IPS-18a (cell line): ENCODE measurements at regions not wholly inside any gene's neighbourhood (a gene's known extent, or its start where the extent isn't known, plus 50 kb on each side); places are given as distances from the start of the nearest gene placed in this dataset.

Experiments used
- H3K27ac ChIP-seq: one replicate; pipeline ENCODE4 v1.5.1; 2013; ENCODE audit warnings: low read length
- H3K27me3 ChIP-seq: one replicate; pipeline ENCODE4 v1.6.1; 2013; ENCODE audit warnings: mild to moderate bottlenecking, low read length; ENCODE audit not compliant: control insufficient read depth, insufficient read depth
- H3K36me3 ChIP-seq: one replicate; pipeline ENCODE4 v1.6.1; 2013; ENCODE audit warnings: low read depth, low read length; ENCODE audit not compliant: control insufficient read depth
- H3K4me1 ChIP-seq: one replicate; pipeline ENCODE4 v1.6.1; 2013; ENCODE audit warnings: low read depth, low read length; ENCODE audit not compliant: control insufficient read depth
- H3K4me3 ChIP-seq: one replicate; pipeline ENCODE4 v1.5.1; 2013; ENCODE audit warnings: low read length
- H3K9ac ChIP-seq: one replicate; pipeline ENCODE4 v1.6.1; 2013; ENCODE audit warnings: mild to moderate bottlenecking, low read length, moderate library complexity
- H3K9me3 ChIP-seq: one replicate; pipeline ENCODE4 v1.6.1; 2013; ENCODE audit warnings: low read depth, low read length; ENCODE audit not compliant: control insufficient read depth

DNA sequence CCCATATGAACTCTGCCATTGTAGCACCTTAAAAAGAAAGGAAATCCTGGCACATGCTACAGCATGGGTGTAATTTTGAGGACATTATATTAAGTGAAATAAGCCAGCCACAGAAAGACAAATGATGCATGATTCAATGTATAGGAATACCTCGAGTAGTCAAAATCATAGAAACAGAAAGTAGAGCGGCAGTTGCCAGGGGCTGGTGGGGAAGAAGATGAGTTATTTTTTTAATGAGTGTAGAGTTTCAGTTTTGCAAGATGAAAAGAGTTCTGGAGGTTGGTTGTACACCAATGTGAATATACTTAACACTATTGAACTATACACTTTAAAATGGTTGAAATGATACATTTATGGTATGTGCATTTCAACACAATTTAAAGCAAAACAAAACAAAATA lies 133.0 kb downstream of the ZDHHC21 start:
- Histone ChIP-seq H3K36me3 (no peaks in the 10 kb centered on the region), H3K9ac (no peak overlapping the region)

DNA sequence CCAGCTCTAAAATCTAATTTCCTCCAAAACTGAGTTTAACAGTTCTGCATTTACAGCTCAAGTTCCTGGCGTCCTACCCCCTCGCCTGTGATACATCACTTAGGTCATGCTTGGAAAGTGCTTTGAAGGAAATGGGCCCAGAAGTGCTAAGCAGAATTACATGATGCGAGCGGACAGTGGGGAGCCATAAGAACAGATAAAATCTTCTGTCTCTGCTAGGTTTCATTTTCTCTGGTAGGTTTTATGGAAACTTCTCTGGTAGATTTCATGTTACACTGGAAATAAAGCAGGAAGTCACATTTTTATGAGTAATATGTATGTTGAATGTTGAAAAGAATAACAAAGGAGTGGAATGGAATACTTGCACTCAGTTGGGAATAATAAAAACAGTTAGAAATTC lies 138.3 kb downstream of the ZDHHC21 start:
- H3K4me3 ChIP-seq: no peak overlapping the region
- H3K4me1 ChIP-seq: no peaks in the 10 kb centered on the region
- H3K9me3 ChIP-seq: no peaks in the 10 kb centered on the region
- H3K27me3 ChIP-seq: no peaks in the 10 kb centered on the region
- H3K9ac ChIP-seq: no peak overlapping the region
- no peaks in the 10 kb centered on the region for H3K36me3 ChIP-seq
- H3K27ac ChIP-seq: no peak overlapping the region

More for the DNA sequence above, 133.0 kb downstream of the ZDHHC21 start:
- no peak overlapping the region for H3K4me3 ChIP-seq
- H3K4me1 ChIP-seq: peaks cover 10% of the 10 kb centered on the region
- H3K27ac ChIP-seq: no peak overlapping the region
- no peaks in the 10 kb centered on the region for H3K27me3 ChIP-seq
- H3K9me3 ChIP-seq: no peaks in the 10 kb centered on the region

DNA sequence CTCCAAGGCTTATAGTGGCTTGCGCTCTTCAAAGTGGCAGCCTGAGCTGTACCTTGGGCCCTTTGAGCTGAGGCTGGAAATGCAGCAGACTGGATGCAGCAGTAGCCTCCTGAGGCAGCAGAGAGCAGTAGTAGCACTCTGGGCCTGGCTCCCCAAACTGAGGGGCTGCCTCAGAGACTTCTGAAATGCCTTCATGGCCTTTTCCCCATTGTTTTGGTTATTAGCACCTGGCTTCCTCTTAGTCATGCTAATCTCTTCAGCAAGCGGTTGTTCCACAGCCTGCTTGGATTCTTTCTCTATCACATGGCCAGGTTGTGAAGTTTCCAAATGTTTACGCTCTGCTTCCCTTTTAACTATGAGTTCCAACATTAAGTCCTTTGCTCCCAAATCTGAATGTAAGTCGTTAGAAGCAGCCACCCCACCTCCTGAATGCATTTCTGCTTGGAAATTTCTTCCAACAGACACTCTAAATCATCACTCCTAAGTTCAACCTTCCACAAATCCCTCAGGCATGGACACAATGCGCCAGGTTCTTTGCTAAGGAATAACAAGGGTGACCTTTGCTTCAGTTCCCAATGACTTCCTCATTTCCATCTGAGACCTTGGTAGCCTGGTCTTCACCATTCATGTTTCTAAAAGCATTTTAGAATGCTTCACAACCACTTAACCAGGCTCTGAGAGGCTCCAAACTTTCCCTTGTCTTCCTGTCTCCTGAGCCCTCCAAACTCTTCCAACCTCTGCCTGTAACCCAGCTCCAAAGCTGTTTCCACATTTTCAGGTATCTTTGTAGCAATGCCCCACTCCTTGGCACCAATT lies 145.8 kb downstream of the ZDHHC21 start:
- Histone ChIP-seq H3K27ac (peak overlapping the region; percentile 95), H3K4me1 (peaks cover 23% of the 10 kb centered on the region)

DNA sequence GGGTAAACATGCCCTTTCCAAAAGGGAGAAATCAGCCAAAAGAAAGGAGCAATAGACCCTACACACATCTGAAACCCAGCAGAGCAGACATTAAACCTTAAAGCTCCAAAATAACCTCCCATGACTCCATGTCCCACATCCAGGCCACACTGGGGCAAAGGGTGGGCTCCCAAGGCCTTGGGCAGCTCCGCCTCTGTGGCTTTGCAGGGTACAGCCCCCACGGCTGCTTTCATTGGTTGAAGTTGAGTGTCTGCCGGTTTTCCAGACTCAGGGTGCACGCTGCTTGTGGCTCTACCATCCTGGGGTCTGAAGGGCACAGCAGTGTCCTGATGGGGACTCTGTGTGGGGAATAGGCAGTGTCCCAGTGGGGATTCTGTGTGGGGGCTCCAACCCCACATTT lies 146.5 kb downstream of the ZDHHC21 start:
- no peaks in the 10 kb centered on the region for H3K27me3 ChIP-seq
- peaks cover 31% of the 10 kb centered on the region for H3K4me1 ChIP-seq
- no peaks in the 10 kb centered on the region for H3K9me3 ChIP-seq
- H3K36me3 ChIP-seq: no peaks in the 10 kb centered on the region
- H3K9ac ChIP-seq: no peak overlapping the region
- H3K4me3 ChIP-seq: no peak overlapping the region
- peak overlapping the region; percentile 26 for H3K27ac ChIP-seq

More for the DNA sequence above, 145.8 kb downstream of the ZDHHC21 start:
- no peaks in the 10 kb centered on the region for H3K27me3 ChIP-seq
- H3K4me3 ChIP-seq: peak overlapping the region; percentile 44
- H3K9me3 ChIP-seq: no peaks in the 10 kb centered on the region
- peak overlapping the region; percentile 54 for H3K9ac ChIP-seq
- H3K36me3 ChIP-seq: no peaks in the 10 kb centered on the region

DNA sequence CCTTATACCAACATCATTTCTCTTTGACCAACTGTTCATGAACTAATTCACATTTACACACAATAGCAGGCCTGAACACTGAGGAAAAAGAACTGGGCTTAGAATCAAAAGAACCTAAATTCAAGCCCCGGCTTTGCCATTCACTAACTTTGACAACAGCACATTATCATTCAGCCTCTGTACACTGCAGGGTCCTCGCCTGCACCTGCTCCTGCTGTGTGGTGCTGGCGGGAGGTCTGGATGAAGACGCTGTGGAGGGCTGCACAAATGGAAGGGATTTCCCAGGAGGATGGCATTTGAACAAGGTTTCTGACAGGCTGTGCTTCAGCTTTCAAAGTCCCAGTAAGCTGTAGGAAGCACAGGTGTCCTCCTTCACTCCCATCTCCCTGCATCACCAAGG lies 151.2 kb downstream of the ZDHHC21 start:
- Histone ChIP-seq H3K27me3 (no peaks in the 10 kb centered on the region), H3K9ac (no peak overlapping the region), H3K4me1 (peaks cover 32% of the 10 kb centered on the region), H3K36me3 (no peaks in the 10 kb centered on the region), H3K27ac (no peak overlapping the region), H3K9me3 (no peaks in the 10 kb centered on the region), H3K4me3 (no peak overlapping the region)

DNA sequence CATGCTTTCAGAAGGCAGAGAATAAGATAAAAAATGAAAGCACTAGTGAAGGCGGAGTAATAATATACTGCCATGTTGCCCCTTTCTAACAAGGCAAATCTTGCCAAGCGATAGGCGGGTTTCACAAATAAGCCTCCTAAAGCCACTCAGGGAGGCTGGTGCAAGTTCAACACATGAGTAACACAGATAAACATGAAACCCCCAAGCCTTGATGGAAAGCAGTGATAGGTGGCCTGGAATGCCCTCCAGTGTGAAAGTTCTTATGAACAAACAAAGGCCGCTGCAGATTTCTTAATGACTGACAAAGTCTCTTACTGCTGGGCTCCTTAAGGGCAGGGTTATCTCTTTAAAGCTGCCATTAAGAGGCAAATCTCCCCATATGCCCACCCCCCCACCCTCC lies 154.7 kb downstream of the ZDHHC21 start:
- Histone ChIP-seq H3K9ac (no peak overlapping the region), H3K9me3 (no peaks in the 10 kb centered on the region), H3K27ac (no peak overlapping the region), H3K27me3 (no peaks in the 10 kb centered on the region), H3K4me1 (peaks cover 27% of the 10 kb centered on the region), H3K4me3 (no peak overlapping the region), H3K36me3 (no peaks in the 10 kb centered on the region)

DNA sequence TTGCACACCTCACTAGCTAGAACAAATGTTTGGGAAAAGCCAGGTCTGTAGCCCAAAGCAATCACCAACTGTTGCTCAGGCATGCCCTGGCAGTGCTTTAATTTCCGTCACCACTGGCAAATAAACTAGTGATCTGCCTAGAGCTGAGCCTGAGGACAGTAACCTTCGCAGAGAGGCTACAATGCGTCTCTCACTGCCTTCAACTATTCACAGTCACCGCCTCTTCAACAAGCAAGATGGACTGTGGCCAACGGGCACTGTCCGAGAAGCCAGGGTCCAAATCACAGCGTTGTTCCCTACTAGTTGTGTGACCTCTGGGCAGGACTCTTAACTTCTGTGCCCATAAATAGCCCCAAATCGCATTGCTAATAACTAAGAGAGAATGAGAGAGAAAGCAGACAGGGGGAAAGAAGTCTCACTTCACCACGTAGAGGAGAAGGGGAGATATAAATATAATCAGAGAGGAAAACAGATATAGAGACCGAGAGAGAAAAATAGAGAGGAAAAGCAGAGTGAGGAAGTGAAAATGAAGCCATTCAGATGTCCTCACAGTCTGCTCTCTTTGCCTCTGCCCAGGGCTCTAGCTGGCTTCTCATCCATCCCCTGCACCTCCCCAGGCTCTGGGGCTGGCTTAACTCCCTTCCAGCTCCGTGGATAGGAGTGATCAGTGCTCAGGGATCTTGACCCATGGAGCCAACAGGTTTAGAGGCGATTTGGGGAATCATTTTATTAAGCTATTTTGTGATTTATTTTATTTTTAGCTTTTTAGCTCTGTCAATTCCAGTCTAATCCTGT lies 157.9 kb downstream of the ZDHHC21 start:
- H3K27me3 ChIP-seq: no peaks in the 10 kb centered on the region

DNA sequence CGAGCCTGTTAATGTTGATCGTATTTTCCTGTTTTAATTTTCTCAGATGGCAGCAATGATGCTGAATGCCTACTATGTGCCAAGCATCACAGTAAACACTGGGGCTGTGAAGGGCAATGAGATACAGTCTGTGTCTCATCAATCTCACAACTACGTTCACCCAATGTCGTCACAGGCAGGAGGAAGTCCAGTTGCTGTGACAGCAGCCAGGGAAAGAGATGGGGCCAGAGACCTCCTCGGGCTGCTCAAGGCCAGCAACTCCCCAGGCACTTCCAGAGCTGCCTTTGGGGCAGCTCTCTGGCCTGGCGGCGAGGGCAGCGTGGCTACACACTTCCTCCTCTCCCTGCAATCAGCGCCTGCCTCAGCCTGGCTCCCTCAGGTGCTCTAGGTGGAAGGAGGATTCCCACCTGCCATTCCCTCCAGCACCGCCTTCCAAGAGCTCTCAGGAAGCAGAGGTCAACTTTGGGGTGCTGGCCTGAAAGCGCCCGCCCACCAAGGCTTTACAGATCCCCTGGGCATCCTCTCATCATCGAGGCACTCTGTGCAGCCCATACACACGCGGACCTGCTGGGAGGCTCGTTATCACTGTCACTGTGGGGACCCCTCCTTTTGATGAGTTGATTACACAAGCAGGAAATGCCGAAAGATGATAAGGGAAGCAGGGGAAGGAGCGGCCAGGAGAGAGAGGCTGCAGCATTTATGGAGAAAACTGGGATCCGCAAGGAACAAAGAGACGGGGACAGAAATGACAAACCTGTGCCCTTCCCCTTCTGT lies 159.2 kb downstream of the ZDHHC21 start:
- peaks cover 33% of the 10 kb centered on the region for H3K4me1 ChIP-seq
- H3K4me3 ChIP-seq: no peak overlapping the region
- H3K9ac ChIP-seq: no peak overlapping the region
- no peaks in the 10 kb centered on the region for H3K27me3 ChIP-seq
- H3K36me3 ChIP-seq: no peaks in the 10 kb centered on the region
- no peaks in the 10 kb centered on the region for H3K9me3 ChIP-seq
- no peak overlapping the region for H3K27ac ChIP-seq

More for the DNA sequence above, 157.9 kb downstream of the ZDHHC21 start:
- H3K27ac ChIP-seq: no peak overlapping the region
- H3K4me3 ChIP-seq: no peak overlapping the region
- H3K36me3 ChIP-seq: no peaks in the 10 kb centered on the region
- no peak overlapping the region for H3K9ac ChIP-seq
- peaks cover 28% of the 10 kb centered on the region for H3K4me1 ChIP-seq
- no peaks in the 10 kb centered on the region for H3K9me3 ChIP-seq

DNA sequence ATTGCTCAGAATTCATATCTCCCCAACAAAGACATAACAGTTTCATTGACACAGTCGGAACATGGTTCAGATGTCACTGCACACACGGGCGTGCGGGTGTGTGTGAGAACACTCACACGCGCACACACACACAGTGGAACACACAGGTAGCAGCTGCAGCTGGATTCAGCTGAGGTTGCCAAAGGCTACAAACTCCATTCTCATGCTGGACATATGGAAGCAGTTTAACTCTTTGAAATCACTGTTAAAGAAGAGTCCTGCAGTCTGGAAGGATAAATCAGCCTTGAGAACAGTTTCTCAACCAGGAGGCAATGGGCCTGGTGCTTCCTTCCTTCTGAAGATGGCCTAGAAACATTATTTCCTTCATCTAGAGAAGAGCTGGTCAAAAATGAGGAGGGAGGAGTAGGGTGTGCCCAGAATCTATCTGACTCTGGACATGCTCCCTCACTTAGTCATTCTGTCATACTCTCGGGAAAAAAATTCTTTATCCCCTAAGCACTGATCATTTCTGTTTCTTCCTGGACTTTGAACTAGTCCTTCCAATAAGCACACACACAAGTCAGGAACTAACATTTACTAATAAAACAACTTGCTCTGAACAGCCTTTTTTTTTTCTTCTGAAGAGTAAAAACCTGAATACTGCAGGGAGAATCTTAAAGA lies 160.6 kb downstream of the ZDHHC21 start:
- Histone ChIP-seq H3K36me3 (no peaks in the 10 kb centered on the region), H3K4me1 (peaks cover 32% of the 10 kb centered on the region), H3K9me3 (no peaks in the 10 kb centered on the region), H3K9ac (no peak overlapping the region), H3K27me3 (no peaks in the 10 kb centered on the region), H3K27ac (no peak overlapping the region), H3K4me3 (no peak overlapping the region)

DNA sequence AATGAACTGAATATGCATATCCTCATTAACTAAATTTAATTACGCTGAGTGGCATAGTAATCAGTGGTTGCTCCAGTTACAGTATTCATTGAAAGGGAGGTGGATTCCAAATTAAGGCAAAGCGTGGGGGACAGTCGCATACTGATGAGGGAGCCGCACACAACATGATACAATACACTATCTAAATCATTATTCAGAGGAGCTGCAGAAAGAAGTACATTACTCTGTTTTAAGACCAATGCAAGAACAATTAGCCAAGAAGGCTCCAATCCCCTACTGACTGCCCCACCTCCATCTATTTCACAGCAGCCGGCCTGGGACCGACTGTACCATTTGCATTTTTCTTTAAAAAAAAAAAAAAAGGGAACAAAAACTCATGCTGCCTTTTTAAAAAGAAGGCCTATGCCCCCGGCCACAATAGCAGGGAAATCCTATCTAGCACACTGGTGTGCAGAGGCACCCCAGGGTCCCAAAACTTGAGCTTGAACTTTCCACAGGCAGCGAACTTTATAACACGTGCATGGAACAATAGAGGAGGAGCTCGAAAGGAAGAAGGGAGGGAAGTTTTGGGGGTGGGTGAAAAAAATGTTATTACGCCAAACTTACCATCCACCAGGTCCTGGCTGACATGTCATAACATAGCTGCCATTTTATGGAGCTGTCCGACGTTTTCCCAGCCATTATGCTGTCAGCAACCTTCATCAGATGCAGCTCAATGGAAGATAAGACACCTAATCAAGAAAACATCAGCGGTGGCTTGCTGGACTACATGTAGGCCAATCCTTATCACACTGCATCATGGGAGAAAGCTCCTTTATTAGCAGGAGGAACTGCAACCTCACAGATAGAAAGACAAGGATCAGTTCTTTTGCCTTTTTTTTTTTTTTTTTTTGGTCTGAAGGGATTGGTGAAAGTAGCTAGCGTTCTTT lies 161.6 kb downstream of the ZDHHC21 start:
- no peaks in the 10 kb centered on the region for H3K27me3 ChIP-seq
- H3K27ac ChIP-seq: no peak overlapping the region
- no peaks in the 10 kb centered on the region for H3K9me3 ChIP-seq
- H3K4me1 ChIP-seq: peaks cover 32% of the 10 kb centered on the region
- no peak overlapping the region for H3K9ac ChIP-seq
- no peaks in the 10 kb centered on the region for H3K36me3 ChIP-seq
- H3K4me3 ChIP-seq: no peak overlapping the region
